Putamen (tissue), 1 donor: ENCODE measurements at regions not wholly inside any gene's neighbourhood (a gene's known extent, or its start where the extent isn't known, plus 50 kb on each side); places are given as distances from the start of the nearest gene placed in this dataset.

Experiments
- DNase-seq: peaks from one replicate; pipeline ENCODE4 v3.0.0-alpha.2; 2016; ENCODE audit warnings: low spot score

DNA sequence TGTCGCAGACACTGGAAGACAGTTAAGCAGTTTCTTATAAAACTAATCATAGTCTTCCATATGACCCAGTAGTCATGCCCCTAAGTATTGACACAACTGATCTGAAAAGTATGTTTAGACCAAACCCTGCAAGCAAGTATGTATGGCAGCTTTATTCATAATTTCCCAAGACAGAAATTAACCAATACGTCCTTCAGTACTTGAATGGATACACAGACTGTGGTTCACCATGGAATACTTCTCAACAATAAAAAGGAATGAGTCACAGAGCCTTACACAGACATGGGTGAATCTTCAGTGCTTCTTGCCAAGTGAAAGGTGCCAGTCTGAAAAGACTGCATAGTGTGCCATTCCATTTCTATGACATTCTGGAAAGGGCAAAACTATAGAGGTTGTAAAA lies 50.2 kb upstream of the AKR1E2 start:
- no peak for DNase-seq

DNA sequence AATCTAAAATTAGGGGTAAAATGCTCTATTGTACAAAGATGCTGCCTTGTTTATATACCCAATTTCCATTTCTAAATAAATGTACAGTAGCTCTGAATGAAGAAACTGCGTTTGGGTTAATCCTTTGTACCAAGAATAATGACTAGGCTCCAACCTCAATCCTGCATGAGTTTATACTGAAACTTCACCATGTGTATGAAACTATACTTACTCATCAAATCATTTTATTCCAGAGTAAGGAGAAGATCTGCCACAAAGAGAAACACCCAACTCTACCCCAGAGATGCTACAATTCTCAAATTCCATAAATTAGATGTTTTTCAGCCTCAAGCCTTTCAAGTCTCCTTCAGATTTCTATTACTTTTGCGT lies 53.8 kb upstream of the AKR1E2 start:
- DNase-seq, result no peak

GRCh38 chr10:4771554-4772201 lies 54.3 kb upstream of the AKR1E2 start:
- no peak for DNase-seq

DNA sequence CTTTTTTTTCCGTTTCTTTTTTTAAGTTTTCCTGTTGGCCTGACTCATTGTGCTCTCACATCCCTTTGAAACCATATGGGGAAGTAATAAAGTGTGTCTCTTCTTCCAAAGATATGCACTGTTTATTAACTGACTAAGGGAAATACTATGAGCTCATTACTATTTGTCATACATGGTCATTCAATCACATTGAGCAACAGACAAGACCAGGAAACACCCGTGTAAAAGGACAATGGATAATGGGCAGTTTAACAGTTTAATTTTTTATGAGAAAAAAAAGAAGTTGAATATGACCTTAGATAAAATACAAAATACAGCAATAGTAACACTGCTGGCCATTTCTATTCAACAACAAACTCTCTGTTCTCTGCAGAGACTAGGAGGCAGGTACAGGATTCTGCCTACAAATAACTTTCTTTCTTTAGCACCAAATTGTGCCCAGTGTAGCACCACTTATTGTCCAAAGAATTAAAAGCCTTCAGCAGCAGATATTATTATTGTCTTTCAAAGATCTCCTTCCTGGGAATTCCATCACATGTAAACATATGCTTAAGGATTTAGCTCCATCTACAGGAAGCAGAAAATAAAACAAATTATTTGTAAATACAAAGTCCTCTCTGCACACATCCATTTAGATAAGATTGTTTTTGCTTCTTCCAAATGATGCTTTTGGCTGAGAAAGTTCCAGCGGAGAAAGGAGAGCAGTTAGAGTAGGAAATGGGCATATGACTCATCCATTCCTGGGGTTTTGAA lies 55.0 kb upstream of the AKR1E2 start:
- DNase-seq, result no peak

GRCh38 chr10:4768416-4768815 lies 57.6 kb upstream of the AKR1E2 start:
- DNase-seq, result no peak

- no peak for DNase-seq
Measured at GRCh38 chr10:4767033-4767814, 58.8 kb upstream of the AKR1E2 start.

GRCh38 chr10:4766454-4766853 lies 59.6 kb upstream of the AKR1E2 start:
- no peak for DNase-seq

DNA sequence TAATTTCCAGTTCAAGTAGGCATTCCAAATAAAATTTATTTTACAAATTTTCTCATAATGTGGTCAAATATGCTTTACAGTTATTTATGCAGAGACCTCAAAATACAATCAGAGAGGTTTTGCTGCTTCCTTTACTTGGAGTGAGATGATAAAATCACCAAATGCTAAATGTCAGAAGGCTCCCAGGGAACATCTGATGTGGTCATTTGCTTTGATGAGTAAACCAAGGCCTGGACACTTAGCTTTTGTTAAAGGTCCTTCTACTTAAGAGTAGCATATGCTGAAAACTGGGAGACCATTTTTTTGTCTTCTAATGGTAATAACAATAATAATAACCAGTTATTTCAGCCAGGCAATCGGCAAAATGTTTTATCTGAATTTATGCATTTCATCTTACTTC lies 60.6 kb upstream of the AKR1E2 start:
- DNase-seq, result no peak

DNA sequence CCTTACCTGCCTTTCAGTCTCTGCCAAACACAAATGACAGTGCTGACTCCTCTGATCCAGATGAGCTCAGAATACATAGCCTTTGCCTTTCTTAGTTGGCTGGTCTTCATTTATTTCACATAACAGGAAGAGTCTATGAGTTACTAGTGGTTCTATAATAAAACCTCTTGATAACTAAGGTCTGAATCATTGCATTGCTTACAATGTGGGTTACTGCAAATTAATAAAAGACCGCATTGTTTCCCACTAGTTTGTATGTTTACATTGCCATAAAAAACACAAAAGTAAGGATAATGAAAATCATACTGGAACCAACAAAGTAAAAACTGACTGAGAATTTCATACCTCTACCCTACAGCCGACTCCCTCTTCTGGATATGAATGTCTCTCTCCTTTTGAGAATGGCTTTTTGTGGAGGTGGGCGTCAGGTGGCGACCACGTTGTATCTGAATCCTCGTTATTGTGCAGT lies 62.0 kb upstream of the AKR1E2 start:
- DNase-seq, result no peak

DNA sequence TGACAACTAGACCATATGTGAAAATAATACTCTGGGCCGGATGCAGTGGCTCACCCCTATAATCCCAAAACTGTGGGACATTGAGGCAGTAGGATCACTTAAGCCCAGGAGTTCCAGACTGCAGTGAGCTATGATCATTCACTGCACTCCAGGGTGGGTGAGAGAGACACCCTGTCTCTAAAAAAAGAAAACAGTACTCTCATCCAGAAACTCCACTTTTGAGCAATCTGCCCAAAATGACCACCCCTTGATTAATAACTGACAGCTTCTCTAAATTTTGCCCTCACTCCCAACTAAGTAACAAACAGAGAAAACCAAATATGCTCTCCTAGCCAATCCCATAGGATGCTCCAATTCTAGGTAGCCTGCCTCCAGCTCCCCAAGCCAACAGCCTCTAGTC lies 62.5 kb upstream of the AKR1E2 start:
- DNase-seq, result no peak

- no peak for DNase-seq
Measured at GRCh38 chr10:4758256-4758655, 67.8 kb upstream of the AKR1E2 start.

DNA sequence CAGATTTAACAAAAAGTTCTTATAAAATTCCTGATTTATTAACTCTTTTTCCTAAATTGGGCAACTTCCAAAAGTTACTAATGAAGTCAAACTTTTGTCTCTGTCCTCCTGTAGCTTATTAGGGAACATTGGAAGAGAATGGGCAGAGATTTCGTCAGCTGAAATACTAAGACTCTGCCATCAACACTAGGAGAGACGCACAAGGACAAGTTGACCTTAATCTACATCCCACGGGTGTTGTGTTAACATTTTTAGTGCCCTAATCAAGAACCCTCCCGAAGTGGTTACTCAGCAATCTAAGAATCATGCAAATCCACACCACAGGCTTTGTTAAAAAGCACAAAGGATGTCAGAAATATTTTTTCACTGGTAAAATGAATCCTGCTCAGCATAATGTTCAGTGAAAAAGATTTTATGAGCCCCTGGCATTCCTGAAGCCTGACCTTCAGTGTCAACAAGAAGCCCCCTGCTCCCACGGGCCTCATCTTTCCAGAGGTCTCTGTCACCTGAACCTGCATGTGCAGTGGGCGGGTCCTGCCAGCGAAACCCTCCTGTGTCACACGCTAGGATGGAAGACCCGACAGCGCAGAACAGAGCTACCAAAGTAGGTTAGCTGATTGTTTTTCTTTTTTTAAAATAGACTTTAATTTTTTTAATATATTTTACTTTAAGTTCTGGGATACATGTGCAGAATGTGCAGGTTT lies 70.6 kb upstream of the AKR1E2 start:
- no peak for DNase-seq

GRCh38 chr10:4754143-4754542 lies 71.9 kb upstream of the AKR1E2 start:
- no peak for DNase-seq

DNA sequence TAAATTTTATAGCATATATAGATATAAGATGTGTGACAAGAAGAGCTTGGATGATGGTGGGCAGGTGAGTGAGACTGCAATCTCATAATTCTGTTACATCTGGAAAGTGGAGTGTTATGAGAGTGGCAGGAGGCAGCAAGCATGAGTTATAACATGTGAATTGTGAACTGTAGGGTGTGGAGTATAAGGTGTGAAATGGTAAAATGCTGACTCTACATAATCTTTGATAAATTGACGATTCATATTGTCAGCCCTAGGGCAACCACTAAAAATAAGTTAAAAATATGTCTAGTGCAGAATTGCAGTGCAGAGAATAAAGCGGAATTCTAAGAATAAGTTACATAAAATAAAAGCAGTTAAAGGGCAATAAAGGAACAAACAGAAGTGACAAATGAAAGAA lies 74.8 kb upstream of the AKR1E2 start:
- DNase-seq, result no peak

- DNase-seq, result no peak
Measured at GRCh38 chr10:4749271-4749574, 76.8 kb upstream of the AKR1E2 start.

DNA sequence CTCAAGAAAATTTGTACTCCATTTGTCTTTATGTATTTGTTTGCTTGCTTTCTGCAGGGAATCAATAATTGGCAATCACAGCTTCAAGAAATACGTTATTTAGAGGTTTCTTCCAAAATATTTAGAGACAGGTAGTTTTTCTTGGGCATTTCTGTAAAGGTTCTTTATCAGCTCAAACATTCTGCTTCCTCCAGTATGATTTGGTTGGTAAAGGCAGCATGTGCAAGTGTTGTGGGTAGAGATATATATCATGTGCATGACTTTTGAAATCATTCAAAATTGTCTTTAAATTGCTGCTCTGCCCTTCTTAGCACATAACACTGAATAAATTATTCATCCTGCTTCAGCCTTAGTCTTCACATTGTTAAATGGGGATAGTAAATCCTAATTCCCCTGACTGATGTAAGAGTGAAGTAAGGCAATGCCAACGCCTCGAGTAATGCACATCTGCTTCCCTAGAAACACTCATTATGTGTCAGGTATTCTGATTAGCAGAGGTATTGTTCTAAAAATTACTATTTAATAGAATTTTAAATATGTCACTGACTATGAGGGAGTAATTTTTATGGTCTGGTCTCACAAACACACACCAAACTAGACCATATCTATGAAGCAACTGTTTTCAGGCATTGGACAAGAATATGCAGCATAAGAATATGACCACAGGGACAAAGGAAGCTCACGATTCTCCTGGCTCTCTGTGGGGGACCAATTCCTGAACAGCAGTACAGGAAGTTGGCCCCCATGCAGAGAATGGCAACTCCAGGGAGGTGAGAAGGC lies 77.3 kb upstream of the AKR1E2 start:
- no peak for DNase-seq

DNA sequence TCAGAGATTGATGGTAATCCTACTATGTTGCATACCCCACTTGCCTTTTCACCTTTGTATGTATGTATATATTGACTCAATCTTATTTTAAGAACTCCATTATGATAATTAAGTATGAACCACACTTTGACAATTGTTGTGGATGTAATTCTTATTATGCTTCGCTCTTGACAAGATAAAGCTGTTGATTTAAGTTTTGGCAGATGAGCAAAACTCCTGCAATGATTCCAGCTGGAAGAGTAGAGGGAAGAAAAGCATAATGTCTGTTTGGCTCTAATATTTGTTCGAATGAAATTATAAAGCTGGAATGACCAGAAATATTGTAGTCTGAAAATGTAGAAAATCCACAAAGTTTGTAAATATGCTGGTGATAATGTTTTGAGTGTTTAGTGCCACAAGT lies 83.8 kb upstream of the AKR1E2 start:
- no peak for DNase-seq

GRCh38 chr10:4740471-4740870 lies 85.5 kb upstream of the AKR1E2 start:
- DNase-seq, result no peak

DNA sequence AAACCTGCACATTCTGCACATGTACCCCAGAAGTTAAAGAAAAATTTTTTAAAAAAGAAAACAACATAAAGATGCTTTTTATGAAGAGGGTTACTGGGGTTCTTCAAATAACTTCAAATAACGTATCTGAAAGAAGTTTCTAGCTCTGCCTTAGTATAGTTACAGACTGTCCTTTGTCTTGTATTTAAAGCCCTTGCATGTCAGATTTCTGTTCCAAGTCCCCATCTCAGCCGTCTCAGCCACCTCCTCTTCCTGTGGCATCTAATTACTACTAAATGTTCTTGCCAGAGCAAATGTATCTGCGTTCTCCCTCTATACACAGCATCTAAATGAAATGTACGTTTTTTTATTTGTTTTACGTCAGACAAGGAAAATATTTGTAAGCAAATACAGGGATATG lies 89.4 kb upstream of the AKR1E2 start:
- DNase-seq, result no peak

DNA sequence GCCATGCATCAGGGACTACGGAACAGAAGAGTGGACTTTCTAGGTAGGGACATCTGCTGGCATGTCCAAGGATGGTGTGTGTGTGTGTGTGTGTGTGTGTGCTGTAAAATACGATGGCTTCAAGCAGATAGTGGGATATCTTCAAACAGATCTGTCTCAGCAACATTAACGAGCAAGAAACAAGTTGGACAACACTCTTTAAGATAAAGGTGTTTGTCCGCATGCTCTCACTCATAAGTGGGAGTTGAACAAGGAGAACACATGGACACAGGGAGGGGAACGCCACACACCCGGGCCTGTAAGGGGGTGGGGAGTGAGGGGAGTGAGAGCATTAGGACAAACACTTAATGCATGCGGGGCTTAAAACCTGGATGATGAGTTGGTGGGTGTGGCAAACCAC lies 89.8 kb upstream of the AKR1E2 start:
- DNase-seq, result no peak

DNA sequence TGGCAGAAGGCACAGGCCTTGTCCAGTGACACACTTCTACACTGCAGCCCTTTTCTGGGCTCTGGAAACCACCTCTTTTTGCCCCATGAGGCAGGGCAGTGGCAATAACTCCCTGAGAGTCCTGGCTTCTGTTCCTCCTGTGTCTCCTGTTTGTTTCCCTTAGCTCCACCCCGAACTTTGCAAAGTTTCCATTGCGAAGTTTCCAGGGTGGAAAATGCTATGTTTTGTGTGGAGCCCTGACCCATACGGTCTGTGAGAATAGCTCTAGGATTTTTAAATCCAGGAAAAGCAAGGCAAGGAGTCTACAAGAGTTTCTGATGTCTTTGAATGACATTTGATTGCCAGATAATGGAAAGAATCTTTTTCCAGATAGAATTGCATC lies 92.2 kb upstream of the AKR1E2 start:
- DNase-seq, result no peak
